Fibroblast of lung (primary cell): ENCODE measurements at regions not wholly inside any gene's neighbourhood (a gene's known extent, or its start where the extent isn't known, plus 50 kb on each side); places are given as distances from the start of the nearest gene placed in this dataset.

ENCODE experiments used
- DNase-seq, 2 donors: peaks; one replicate each; pipeline versions ENCODE4 v3.0.0 to v3.0.0-alpha.2; 2010; ENCODE audit warnings: low read depth in 2 of 2
- H2AFZ ChIP-seq: 2 replicates; pipeline ENCODE4 v1.5.1; 2012; ENCODE audit warnings: low read length, control low read depth, inconsistent platforms
- H3K27ac ChIP-seq: 2 replicates; pipeline ENCODE4 v1.5.1; 2011; ENCODE audit warnings: low read length, control low read depth; ENCODE audit not compliant: insufficient read depth
- H3K27me3 ChIP-seq: 2 replicates; pipeline ENCODE4 v1.5.1; 2011; ENCODE audit warnings: mild to moderate bottlenecking, low read length; ENCODE audit not compliant: control insufficient read depth, insufficient read depth
- H3K36me3 ChIP-seq: 2 replicates; pipeline ENCODE4 v1.5.1; 2011; ENCODE audit warnings: low read length; ENCODE audit not compliant: control insufficient read depth, insufficient read depth
- H3K4me1 ChIP-seq: 2 replicates; pipeline ENCODE4 v1.5.1; 2011; ENCODE audit warnings: low read length; ENCODE audit not compliant: control insufficient read depth, insufficient read depth; ENCODE audit errors: extremely low read depth
- H3K4me2 ChIP-seq: 2 replicates; pipeline ENCODE4 v1.5.1; 2011; ENCODE audit warnings: low read length, control low read depth; ENCODE audit not compliant: insufficient read depth; ENCODE audit errors: extremely low read depth
- H3K4me3 ChIP-seq, 4 experiments: fragments of 200-600 bp in 1 of 4; sonication (generic) in 1 of 4; replicated peaks in 1 of 4; 2 replicates each; pipeline ENCODE4 v1.5.1; 2011 to 2016; ENCODE audit warnings: low read length in 4 of 4, low read depth in 3 of 4, mild to moderate bottlenecking in 3 of 4, control low read depth in 2 of 4, inconsistent platforms in 1 of 4, mixed read lengths in 1 of 4; ENCODE audit not compliant: insufficient read depth in 1 of 4; ENCODE audit errors: control extremely low read depth in 1 of 4
- H3K79me2 ChIP-seq: 2 replicates; pipeline ENCODE4 v1.5.1; 2012; ENCODE audit warnings: mild to moderate bottlenecking, low read length, inconsistent platforms; ENCODE audit not compliant: control insufficient read depth, insufficient read depth
- H3K9ac ChIP-seq: 2 replicates; pipeline ENCODE4 v1.5.1; 2011; ENCODE audit warnings: mild to moderate bottlenecking, low read length, control low read depth; ENCODE audit not compliant: insufficient read depth
- H3K9me3 ChIP-seq: 2 replicates; pipeline ENCODE4 v1.5.1; 2012; ENCODE audit warnings: low read depth, low read length; ENCODE audit not compliant: control insufficient read depth, insufficient read depth
- H4K20me1 ChIP-seq: 2 replicates; pipeline ENCODE4 v1.5.1; 2011; ENCODE audit warnings: low read length; ENCODE audit not compliant: control insufficient read depth, insufficient read depth; ENCODE audit errors: extremely low read depth
- EZH2 ChIP-seq: IDR thresholded peaks from 2 replicates; pipeline ENCODE4 v1.5.1; 2012; ENCODE audit warnings: low read length, control low read depth, mild to moderate bottlenecking; ENCODE audit errors: missing control alignments
- TF ChIP-seq, protein P1 (sequence below), 2 donors: IDR thresholded peaks in 1 of 2; conservative IDR thresholded peaks in 1 of 2; 1 replicate in 1 of 2; 2 replicates in 1 of 2; pipeline ENCODE4 v1.5.1; 2011 to 2012; ENCODE audit warnings: low read length in 2 of 2, control low read depth in 1 of 2, inconsistent platforms in 1 of 2, low read depth in 1 of 2, mild to moderate bottlenecking in 1 of 2

DNA sequence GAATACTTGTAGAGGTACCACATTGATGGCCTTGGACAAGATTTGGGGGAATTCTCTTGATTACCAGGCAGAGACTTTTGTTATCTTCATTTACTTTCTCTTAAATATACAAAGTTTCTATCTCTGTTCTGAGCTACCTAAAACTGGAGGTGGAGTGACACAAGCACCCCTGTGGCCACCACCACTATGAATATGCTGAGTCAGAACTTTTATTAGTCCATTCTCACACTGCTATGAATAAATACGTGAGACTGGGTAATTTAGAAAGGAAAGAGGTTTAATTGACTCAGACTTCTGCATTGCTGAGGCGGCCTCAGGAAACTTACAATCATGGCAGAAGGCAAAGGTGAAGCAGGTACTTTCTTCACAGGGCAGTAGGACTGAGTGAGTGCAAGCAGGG, 67.1 kb downstream of the RTL3 start:
- DNase-seq = no peak
- H4K20me1 ChIP-seq = no peaks in the 10 kb centered on the region
- H3K9ac ChIP-seq = no peak overlapping the region
- no peak overlapping the region for H3K4me3 ChIP-seq
- H3K27ac ChIP-seq = no peak overlapping the region
- TF ChIP-seq, protein P1, sequence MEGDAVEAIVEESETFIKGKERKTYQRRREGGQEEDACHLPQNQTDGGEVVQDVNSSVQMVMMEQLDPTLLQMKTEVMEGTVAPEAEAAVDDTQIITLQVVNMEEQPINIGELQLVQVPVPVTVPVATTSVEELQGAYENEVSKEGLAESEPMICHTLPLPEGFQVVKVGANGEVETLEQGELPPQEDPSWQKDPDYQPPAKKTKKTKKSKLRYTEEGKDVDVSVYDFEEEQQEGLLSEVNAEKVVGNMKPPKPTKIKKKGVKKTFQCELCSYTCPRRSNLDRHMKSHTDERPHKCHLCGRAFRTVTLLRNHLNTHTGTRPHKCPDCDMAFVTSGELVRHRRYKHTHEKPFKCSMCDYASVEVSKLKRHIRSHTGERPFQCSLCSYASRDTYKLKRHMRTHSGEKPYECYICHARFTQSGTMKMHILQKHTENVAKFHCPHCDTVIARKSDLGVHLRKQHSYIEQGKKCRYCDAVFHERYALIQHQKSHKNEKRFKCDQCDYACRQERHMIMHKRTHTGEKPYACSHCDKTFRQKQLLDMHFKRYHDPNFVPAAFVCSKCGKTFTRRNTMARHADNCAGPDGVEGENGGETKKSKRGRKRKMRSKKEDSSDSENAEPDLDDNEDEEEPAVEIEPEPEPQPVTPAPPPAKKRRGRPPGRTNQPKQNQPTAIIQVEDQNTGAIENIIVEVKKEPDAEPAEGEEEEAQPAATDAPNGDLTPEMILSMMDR (conservative IDR thresholded peaks at IDR 0.05 in 1 of 2, IDR thresholded peaks at IDR 0.05 in 1 of 2; ENCODE audit: low read depth in 1 of 2, low read length in 2 of 2) = no peak
- TF ChIP-seq EZH2 = no peak
- H3K9me3 ChIP-seq = no peaks in the 10 kb centered on the region
- H3K4me2 ChIP-seq = no peak overlapping the region
- H3K4me1 ChIP-seq = no peaks in the 10 kb centered on the region
- no peaks in the 10 kb centered on the region for H3K79me2 ChIP-seq
- no peak overlapping the region for H2AFZ ChIP-seq
- no peaks in the 10 kb centered on the region for H3K27me3 ChIP-seq
- H3K36me3 ChIP-seq = no peaks in the 10 kb centered on the region

DNA sequence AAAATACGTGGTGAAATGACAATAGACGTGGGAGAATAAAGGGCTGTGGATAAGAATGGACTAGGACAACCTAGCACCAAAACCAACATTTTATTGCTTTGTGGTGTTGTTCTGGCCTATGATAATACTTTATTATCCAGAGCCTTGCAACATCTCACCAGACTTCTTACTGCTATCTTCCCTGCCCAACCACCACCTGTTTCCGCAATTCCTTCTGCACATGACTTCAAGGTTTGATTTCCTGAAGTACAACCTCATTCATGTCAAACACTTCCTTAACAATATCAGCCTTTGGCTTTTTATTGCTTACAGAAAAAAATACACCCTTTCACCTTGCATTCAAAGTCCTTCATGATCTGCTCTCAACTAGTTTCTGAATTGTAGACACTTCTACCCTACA, 84.8 kb downstream of the RTL3 start:
- TF ChIP-seq, protein P1 (conservative IDR thresholded peaks at IDR 0.05 in 1 of 2, IDR thresholded peaks at IDR 0.05 in 1 of 2; ENCODE audit: low read depth in 1 of 2, low read length in 2 of 2) = no peak
- Histone ChIP-seq H3K4me1 (no peaks in the 10 kb centered on the region), H3K27ac (no peak overlapping the region), H3K36me3 (no peaks in the 10 kb centered on the region), H3K9me3 (no peaks in the 10 kb centered on the region), H3K79me2 (no peaks in the 10 kb centered on the region), H3K27me3 (no peaks in the 10 kb centered on the region), H4K20me1 (no peaks in the 10 kb centered on the region), H2AFZ (no peak overlapping the region), H3K9ac (no peak overlapping the region), H3K4me3 (no peak overlapping the region), H3K4me2 (no peak overlapping the region)
- no peak for DNase-seq

DNA sequence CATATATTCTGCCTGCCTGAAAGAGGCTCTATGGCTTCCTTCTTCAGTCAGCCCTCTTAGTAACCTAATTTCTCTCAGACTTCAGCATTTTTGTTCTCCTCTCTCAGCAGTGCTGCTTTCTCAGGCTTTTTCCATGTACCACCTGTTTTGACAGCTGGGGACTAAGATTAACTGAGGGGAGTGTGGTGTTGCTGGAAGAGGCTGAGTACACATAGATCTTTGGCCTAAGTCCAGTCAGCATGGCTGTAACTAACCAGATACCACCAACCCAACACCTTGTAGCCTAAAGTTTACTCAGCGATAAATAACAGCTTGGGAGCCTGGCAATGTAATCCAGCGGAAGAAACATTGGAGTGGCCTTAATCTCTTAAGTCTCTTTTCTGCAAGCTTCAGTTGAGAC, 85.5 kb downstream of the RTL3 start:
- Histone ChIP-seq H3K79me2 (no peaks in the 10 kb centered on the region), H3K27me3 (no peaks in the 10 kb centered on the region), H3K27ac (no peak overlapping the region), H3K4me1 (no peaks in the 10 kb centered on the region), H3K9me3 (no peaks in the 10 kb centered on the region), H3K4me3 (no peak overlapping the region), H2AFZ (no peak overlapping the region), H3K4me2 (no peak overlapping the region), H3K36me3 (no peaks in the 10 kb centered on the region), H3K9ac (no peak overlapping the region), H4K20me1 (no peaks in the 10 kb centered on the region)
- TF ChIP-seq, protein P1 (conservative IDR thresholded peaks at IDR 0.05 in 1 of 2, IDR thresholded peaks at IDR 0.05 in 1 of 2; ENCODE audit: low read depth in 1 of 2, low read length in 2 of 2) = no peak
- TF ChIP-seq EZH2 = no peak
- no peak for DNase-seq
